GM12891 (cell line): ENCODE measurements at regions not wholly inside any gene's neighbourhood (a gene's known extent, or its start where the extent isn't known, plus 50 kb on each side); places are given as distances from the start of the nearest gene placed in this dataset.

ENCODE experiments used
- PAX5 ChIP-seq: IDR thresholded peaks from 2 replicates; pipeline ENCODE4 v1.6.1; 2011; ENCODE audit warnings: low read length, moderate library complexity, mild to moderate bottlenecking; ENCODE audit not compliant: insufficient read depth, severe bottlenecking
- POLR2A ChIP-seq: IDR thresholded peaks from 2 replicates; pipeline ENCODE4 v1.6.1; 2011; ENCODE audit warnings: low read depth, low read length, control low read depth
- POLR2AphosphoS5 ChIP-seq: IDR thresholded peaks from 2 replicates; pipeline ENCODE4 v1.6.1; 2011; ENCODE audit warnings: low read depth, low read length, control low read depth
- TAF1 ChIP-seq: IDR thresholded peaks from 2 replicates; pipeline ENCODE4 v1.6.1; 2011; ENCODE audit warnings: low read depth, low read length, control low read depth

DNA sequence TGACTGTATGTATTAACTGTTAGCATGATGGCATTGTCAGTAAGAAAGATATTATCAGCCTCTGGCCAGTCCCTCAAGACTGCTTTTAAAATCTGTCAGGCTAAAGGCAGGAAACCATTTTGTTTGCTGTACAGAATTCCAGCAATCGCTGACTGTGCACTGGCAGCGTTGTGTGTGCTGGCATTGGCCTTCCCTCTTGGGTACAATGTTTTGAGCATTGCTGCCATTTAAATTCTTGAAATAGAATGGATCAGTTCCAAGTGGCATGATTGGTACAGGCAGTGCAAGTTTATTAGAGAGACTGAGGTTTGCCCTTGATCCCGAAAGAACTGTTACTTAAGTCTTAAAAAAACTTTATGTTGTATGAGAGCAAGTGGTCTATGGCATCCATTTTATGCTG is 788.7 kb downstream of the OTOL1 start:
- TF ChIP-seq POLR2AphosphoS5 (no peak), TAF1 (no peak), PAX5 (no peak), POLR2A (no peak)
